K562 (cell line): ENCODE measurements at regions not wholly inside any gene's neighbourhood (a gene's known extent, or its start where the extent isn't known, plus 50 kb on each side); places are given as distances from the start of the nearest gene placed in this dataset.

Experiments
- FOXK2 ChIP-seq, 2 experiments: fragments of 450-650 bp; IDR thresholded peaks in 1 of 2; conservative IDR thresholded peaks in 1 of 2; 2 replicates each; pipeline ENCODE4 v1.6.1; 2016; ENCODE audit warnings: low read depth in 2 of 2, mild to moderate bottlenecking in 1 of 2
- GTF3C2 ChIP-seq: IDR thresholded peaks from 3 replicates; pipeline ENCODE4 v1.6.1; 2011; ENCODE audit warnings: borderline replicate concordance, mild to moderate bottlenecking, moderate library complexity; ENCODE audit not compliant: insufficient read length; ENCODE audit errors: extremely low read depth
- HMBOX1 ChIP-seq: sonication (generic); IDR thresholded peaks from 2 replicates; pipeline ENCODE4 v1.6.1; 2016
- MECOM ChIP-seq: fragments of 250-450 bp; sonication (Bioruptor Pico); IDR thresholded peaks from 2 replicates; pipeline ENCODE4 v1.8.0; 2022; ENCODE audit warnings: inconsistent platforms
- MLX ChIP-seq, 2 experiments: fragments of 450-650 bp in 1 of 2; sonication (generic) in 1 of 2; formaldehyde crosslinking; conservative IDR thresholded peaks; 2 replicates each; pipeline versions ENCODE4 v1.4.0 to v1.8.1; 2020 to 2022; ENCODE audit warnings: mild to moderate bottlenecking in 1 of 2, missing genetic modification reagents in 1 of 2
- SRSF7 ChIP-seq: fragments of 200-400 bp; formaldehyde crosslinking; optimal IDR thresholded peaks from 2 replicates; pipeline ENCODE3; 2017; ENCODE audit warnings: mild to moderate bottlenecking, low read depth, low read length
- ZNF318 ChIP-seq, 2 experiments: fragments of 450-650 bp; IDR thresholded peaks; 2 replicates each; pipeline ENCODE4 v1.6.1; 2016; ENCODE audit warnings: mild to moderate bottlenecking in 2 of 2, borderline replicate concordance in 1 of 2, low read depth in 1 of 2, moderate library complexity in 1 of 2
- ZNF668 ChIP-seq: fragments of 250-450 bp; sonication (Bioruptor Pico); IDR thresholded peaks from 2 replicates; pipeline ENCODE4 v1.8.0; 2022; ENCODE audit warnings: mild to moderate bottlenecking, inconsistent platforms
- ZNF75A ChIP-seq: fragments of 450-650 bp; formaldehyde crosslinking; IDR thresholded peaks from 2 replicates; pipeline ENCODE4 v1.4.0; 2020; ENCODE audit warnings: mild to moderate bottlenecking
- ZNF785 ChIP-seq: fragments of 250-450 bp; sonication (Bioruptor Pico); IDR thresholded peaks from 2 replicates; pipeline ENCODE4 v1.4.0; 2020; ENCODE audit warnings: mild to moderate bottlenecking

- TF ChIP-seq GTF3C2 (no peak), MLX (CRISPR knock-in tag; conservative IDR thresholded peaks at IDR 0.05) (no peak), HMBOX1 (no peak), ZNF785 (CRISPR knock-in tag) (no peak), SRSF7 (no peak), MECOM (CRISPR knock-in tag) (no peak), ZNF318 (IDR thresholded peaks at IDR 0.05; ENCODE audit: borderline replicate concordance in 1 of 2, low read depth in 1 of 2) (no peak), ZNF668 (CRISPR knock-in tag) (no peak), FOXK2 (conservative IDR thresholded peaks at IDR 0.05 in 1 of 2, IDR thresholded peaks at IDR 0.05 in 1 of 2; ENCODE audit: low read depth in 2 of 2) (no peak), ZNF75A (CRISPR knock-in tag) (no peak)
These were observed 107.6 kb upstream of the CEP85L start (continued) for GRCh38 chr6:118758946-118759345.
